WI38 (cell line): ENCODE measurements at regions not wholly inside any gene's neighbourhood (a gene's known extent, or its start where the extent isn't known, plus 50 kb on each side); places are given as distances from the start of the nearest gene placed in this dataset.

ENCODE experiments used
- H3K4me3 ChIP-seq: 2 replicates; pipeline ENCODE4 v1.5.1; 2011; ENCODE audit warnings: low read depth, mild to moderate bottlenecking, control low read depth, low read length
- CTCF ChIP-seq: IDR thresholded peaks from 2 replicates; pipeline ENCODE4 v1.5.1; 2012; ENCODE audit warnings: low read depth, mild to moderate bottlenecking, control low read depth, low read length

GRCh38 chr1:55428944-55429931 lies 214.1 kb upstream of the USP24 start:
- no peak for TF ChIP-seq CTCF
- H3K4me3 ChIP-seq = no peak overlapping the region

- no peak for TF ChIP-seq CTCF
- no peak overlapping the region for H3K4me3 ChIP-seq
These were observed 213.1 kb upstream of the USP24 start for GRCh38 chr1:55428231-55428630.

DNA sequence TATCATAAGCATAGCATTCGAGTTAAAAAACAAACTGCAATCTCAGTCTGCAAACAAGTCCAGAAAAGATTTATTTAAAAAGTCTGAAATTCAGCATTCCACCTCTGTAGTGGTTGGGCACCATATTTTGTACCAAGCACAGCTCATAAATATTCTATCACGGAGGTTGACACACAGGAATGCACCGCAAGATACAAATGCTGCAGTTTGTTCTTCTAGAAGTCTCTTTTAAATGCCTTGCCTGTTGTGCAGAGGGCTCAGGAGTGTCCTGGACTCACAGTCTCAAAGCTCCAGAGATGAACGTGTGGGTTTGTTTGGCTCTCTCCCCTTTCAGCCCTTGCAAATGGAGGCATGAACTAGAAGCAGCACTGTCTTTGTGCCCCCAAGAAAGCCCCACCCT lies 212.4 kb upstream of the USP24 start:
- H3K4me3 ChIP-seq = no peak overlapping the region
- no peak for TF ChIP-seq CTCF

DNA sequence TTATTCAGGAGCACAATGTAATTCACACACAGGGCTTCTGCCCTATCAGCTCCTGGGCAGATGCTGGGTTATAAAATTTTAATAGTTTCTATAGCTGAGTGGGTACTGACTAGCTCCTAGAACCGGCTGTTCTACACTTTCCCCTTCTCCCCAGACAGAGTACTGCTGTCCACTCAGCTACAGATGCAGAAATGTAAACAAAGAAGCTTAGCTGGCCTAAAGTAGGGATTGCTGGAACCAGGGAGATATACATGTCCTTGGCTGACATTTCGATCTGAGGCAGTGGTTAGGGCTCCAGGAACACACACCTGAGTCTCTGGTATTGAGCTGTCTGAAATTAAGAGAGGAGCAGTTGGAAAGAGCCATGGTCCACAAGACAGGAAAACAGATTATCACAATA lies 211.5 kb upstream of the USP24 start:
- TF ChIP-seq CTCF = no peak
- no peak overlapping the region for H3K4me3 ChIP-seq

DNA sequence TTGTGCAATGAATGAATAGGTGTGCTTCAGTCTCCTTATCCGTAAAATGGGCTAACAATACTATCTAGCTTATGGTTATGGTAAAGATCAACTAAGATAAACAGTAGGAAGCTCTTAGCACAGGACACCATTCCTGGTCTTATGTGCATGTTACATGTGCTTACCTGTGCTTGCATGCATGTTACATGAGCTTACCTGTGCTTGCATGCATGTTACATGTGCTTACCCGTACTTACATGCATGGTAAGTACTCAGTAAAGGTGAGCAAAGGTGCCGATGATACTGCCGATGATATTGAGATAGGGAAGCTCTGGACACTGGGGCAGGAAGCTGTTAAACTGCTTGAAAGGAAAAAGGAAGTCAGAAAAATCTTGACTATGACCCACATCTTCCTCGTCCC lies 211.0 kb upstream of the USP24 start:
- no peak overlapping the region for H3K4me3 ChIP-seq
- TF ChIP-seq CTCF = no peak

DNA sequence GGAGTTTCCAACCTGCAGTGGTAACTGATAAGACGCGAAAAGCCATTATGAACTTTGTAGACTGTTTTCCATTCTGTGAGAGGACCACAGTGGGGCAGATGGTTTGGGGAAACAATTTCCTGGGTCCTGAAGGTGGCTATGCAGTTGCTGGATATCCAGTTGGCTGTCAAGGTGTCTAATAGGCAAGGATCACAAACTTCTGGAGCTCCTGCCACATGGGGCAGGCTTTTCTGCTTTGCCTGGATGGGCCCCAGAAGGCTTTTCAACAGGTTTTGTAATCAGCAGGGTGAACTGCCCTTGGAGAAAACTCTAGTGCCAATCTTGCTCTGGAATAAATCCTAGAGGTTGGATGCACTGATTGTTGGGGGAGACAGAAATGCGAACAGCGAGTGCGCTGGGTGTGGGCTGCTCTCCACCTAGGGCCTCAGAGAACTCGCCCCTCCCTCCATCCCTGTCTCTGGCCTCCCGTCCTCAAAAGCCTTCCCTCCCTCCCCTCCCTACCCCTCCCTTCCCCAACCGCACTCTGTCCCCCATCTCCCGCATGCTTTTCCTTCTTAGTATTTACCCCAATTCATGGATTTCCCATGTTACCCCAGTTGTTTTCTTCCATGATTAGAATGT lies 210.3 kb upstream of the USP24 start:
- TF ChIP-seq CTCF = no peak

DNA sequence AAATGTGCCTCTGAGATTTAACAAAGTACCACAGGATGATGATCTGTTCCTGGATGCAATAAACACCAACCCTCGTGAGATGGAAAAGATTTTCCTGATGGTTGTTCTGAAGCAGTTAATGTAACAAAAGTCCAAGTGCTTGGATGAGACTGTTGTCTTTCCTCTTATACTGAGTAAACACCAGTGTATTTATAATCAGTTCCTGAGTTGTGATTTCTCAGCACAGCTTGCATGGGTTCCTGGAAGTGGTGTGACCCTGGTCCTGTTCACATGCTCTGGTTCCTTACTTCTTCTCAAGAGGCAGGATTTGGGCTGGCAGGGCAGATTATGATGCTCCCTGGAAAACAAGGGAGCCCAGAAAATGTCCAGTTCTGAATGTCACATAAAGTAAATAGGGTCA lies 208.2 kb upstream of the USP24 start:
- TF ChIP-seq CTCF = no peak
- H3K4me3 ChIP-seq = no peak overlapping the region

More for the DNA sequence above, 210.3 kb upstream of the USP24 start:
- no peak overlapping the region for H3K4me3 ChIP-seq
